Panc1 (cell line): ENCODE measurements at regions not wholly inside any gene's neighbourhood (a gene's known extent, or its start where the extent isn't known, plus 50 kb on each side); places are given as distances from the start of the nearest gene placed in this dataset.

ENCODE experiments used
- REST ChIP-seq, 2 experiments: IDR thresholded peaks; 2 replicates each; pipeline ENCODE4 v1.6.1; 2011 to 2012; ENCODE audit warnings: low read depth in 2 of 2, control low read depth in 1 of 2, low read length in 1 of 2, mild to moderate bottlenecking in 1 of 2, moderate library complexity in 1 of 2; ENCODE audit not compliant: insufficient read depth in 1 of 2
- SIN3A ChIP-seq: IDR thresholded peaks from 2 replicates; pipeline ENCODE4 v1.6.1; 2012; ENCODE audit warnings: low read depth, mild to moderate bottlenecking, low read length, moderate library complexity, borderline replicate concordance; ENCODE audit not compliant: insufficient read depth
- TF ChIP-seq, protein P1 (sequence below): fragments of 450-650 bp; IDR thresholded peaks from 2 replicates; pipeline ENCODE4 v1.5.1; 2017; ENCODE audit warnings: mild to moderate bottlenecking

- TF ChIP-seq REST (IDR thresholded peaks at IDR 0.05; ENCODE audit: insufficient read depth in 1 of 2, low read depth in 2 of 2, low read length in 1 of 2): no peak
- TF ChIP-seq, protein P1, sequence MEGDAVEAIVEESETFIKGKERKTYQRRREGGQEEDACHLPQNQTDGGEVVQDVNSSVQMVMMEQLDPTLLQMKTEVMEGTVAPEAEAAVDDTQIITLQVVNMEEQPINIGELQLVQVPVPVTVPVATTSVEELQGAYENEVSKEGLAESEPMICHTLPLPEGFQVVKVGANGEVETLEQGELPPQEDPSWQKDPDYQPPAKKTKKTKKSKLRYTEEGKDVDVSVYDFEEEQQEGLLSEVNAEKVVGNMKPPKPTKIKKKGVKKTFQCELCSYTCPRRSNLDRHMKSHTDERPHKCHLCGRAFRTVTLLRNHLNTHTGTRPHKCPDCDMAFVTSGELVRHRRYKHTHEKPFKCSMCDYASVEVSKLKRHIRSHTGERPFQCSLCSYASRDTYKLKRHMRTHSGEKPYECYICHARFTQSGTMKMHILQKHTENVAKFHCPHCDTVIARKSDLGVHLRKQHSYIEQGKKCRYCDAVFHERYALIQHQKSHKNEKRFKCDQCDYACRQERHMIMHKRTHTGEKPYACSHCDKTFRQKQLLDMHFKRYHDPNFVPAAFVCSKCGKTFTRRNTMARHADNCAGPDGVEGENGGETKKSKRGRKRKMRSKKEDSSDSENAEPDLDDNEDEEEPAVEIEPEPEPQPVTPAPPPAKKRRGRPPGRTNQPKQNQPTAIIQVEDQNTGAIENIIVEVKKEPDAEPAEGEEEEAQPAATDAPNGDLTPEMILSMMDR: no peak
- TF ChIP-seq SIN3A: no peak
Measured at GRCh38 chr4:170497689-170498088, 407.9 kb upstream of the AADAT start.
